Superior temporal gyrus (tissue), 1 donor: ENCODE measurements at regions not wholly inside any gene's neighbourhood (a gene's known extent, or its start where the extent isn't known, plus 50 kb on each side); places are given as distances from the start of the nearest gene placed in this dataset.
"Not testable (repeated sequence)": the region's sequence is repeated elsewhere in the genome, so short reads cannot be mapped to it uniquely, and the experiment has no call there.

Experiments
- DNase-seq: peaks from one replicate; pipeline ENCODE4 v3.0.0-alpha.2; 2016; ENCODE audit errors: extremely low spot score

GRCh38 chr17:22496450-22496849, 804.1 kb downstream of the KCNJ18 start:
- DNase-seq = no peak

GRCh38 chr17:22503322-22503899, 811.1 kb downstream of the KCNJ18 start:
- DNase-seq = no peak

- DNase-seq = no peak
Observed at GRCh38 chr17:22505660-22506059, 813.3 kb downstream of the KCNJ18 start.

GRCh38 chr17:22506231-22506630, 813.9 kb downstream of the KCNJ18 start:
- no peak for DNase-seq

- no peak for DNase-seq
Observed at GRCh38 chr17:22506861-22507260, 814.5 kb downstream of the KCNJ18 start.

GRCh38 chr17:22507823-22508222, 815.5 kb downstream of the KCNJ18 start:
- DNase-seq = peak; percentile 11

GRCh38 chr17:22510504-22510903, 818.2 kb downstream of the KCNJ18 start:
- DNase-seq = no peak

GRCh38 chr17:22511431-22511830, 819.1 kb downstream of the KCNJ18 start:
- DNase-seq = no peak

- DNase-seq = no peak
Observed at GRCh38 chr17:22512057-22512456, 819.7 kb downstream of the KCNJ18 start.

DNA sequence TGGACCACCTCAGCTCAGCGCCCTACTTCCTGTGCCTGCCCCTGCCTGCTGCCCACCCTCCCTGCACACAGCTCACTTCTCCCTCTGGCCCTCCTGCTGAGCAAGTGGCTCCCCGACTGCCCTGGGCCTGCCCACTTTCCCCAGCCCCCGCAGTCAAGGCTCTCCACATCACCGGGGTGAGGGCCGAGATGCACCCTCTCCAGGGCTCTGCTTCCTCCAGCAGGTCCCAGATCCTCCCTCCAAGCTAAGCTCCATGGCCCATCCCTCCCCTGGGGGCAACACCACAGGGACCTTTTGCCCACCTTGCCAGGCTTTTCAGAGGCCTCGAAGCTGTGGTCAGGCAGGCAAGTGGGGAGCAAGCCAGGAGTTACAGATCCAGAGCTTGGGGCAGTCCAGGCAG, 820.2 kb downstream of the KCNJ18 start:
- DNase-seq = no peak

DNA sequence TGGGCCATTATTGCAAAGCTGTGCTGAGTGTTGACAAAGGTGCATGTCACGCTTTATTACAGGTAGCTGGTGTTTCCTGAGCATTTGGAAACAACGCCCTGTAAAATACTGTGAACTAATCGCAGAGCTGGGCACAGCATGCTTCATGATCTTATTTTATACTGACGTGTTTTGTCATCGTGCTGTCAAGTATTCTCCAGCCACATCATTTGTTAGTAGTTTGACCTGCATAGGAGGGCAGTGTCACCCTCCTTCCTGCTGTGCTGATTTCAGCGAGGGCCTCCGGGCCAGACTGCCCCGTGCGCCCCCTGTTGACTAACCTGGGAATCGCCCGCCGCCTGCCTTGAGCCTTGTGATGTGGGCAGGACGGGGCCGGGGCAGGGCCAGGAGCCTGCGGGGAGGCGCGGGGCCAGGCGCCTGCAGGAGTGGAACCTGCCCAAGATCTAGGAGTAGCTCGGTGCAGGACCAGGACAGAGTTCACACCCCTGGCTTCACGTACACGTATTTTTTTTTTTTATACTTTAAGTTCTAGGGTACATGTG, 820.7 kb downstream of the KCNJ18 start:
- no peak for DNase-seq

- no peak for DNase-seq
Observed at GRCh38 chr17:22514315-22514714, 822.0 kb downstream of the KCNJ18 start.

- no peak for DNase-seq
Observed at GRCh38 chr17:22514767-22515320, 822.5 kb downstream of the KCNJ18 start.

DNA sequence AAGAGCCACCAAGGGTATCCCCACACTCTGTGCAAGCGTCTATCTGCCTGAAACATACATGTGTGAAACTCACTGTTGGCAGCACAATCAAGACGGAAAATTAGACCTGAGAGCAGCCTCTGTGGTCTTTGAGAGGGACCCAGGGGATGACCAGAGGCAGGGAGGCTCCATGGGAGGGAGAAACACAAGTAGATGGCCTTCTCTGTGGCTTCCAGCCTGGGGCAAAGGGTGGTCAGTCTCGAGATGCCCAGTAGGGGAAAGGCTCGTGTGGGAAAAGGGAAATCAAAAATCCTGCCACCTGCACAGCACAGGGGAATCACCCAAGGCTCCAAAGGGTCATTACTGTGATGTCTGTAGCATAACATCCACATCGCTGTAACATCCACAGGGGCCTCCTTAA, 823.3 kb downstream of the KCNJ18 start:
- no peak for DNase-seq

GRCh38 chr17:22516861-22517636, 824.7 kb downstream of the KCNJ18 start:
- no peak for DNase-seq

GRCh38 chr17:22517716-22518115, 825.4 kb downstream of the KCNJ18 start:
- no peak for DNase-seq

DNA sequence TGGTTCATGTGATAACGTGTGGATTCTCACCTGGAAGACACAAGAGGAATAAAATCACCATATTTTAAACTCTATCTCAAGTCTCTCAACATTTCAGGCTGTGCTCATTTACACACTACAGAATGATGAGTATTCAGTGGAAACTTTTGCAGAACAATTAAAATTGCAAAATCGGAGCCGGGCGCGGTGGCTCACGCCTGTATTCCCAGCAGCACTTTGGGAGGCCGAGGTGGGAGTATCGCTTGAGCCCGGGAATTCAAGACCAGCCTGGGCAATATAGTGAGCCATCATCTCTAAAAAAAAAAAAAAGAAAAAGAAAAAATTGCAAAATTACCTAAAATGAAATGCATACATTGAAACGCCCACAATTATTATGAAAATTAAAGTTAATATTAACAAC, 825.9 kb downstream of the KCNJ18 start:
- DNase-seq = no peak

DNA sequence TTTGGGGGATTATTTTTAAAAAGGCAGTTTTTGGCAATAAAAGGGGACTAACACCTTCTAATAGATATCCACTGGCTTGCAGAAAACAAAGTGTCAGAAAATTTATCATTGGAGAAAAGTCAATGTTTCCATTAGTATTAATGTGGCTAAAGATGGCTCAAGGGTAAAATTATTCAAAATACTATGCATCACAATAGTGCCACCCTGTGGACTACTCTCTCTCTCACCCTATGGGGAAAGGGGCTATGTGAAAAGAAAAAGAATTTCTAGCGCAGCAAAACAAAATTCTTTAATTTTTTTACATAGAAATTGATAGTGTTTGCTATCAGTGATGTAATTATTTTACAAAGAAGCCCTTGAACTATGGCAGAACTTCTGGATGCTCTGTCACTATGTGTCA, 856.5 kb downstream of the KCNJ18 start:
- DNase-seq = not testable (repeated sequence)

- not testable (repeated sequence) for DNase-seq
Observed at GRCh38 chr17:22551695-22552415, 859.5 kb downstream of the KCNJ18 start.

DNA sequence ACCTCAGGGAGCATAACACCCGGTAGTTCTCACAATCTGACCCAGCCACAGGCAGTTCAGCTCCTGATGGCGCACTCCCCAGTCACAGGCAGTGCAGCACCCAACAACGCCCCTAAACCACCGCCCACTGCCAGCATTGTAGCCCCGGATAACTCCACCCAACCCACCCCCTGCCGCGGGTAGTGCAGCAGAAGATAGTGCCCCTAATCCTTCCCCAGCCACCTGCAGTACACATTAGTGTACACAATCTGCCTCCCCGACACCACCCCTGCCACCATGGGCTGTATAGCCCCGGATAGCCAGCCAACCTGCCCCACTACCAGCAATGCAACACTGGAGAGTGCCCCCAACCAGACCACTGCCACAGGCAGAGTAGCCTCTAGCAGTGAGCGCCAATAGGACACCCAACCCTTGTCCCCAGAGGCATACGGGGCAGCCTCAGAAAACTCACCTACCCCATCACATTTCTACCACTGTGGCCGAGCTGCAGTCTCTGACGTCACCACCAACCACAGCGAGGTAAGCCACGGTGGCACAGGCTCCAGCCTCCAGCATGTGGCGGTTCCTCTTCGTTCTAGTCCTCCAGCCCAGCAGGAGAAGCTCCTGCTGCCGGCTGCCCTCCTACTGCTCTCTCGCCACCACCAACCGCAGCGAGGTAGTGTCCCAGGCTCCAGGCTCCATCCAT, 877.3 kb downstream of the KCNJ18 start:
- no peak for DNase-seq

DNA sequence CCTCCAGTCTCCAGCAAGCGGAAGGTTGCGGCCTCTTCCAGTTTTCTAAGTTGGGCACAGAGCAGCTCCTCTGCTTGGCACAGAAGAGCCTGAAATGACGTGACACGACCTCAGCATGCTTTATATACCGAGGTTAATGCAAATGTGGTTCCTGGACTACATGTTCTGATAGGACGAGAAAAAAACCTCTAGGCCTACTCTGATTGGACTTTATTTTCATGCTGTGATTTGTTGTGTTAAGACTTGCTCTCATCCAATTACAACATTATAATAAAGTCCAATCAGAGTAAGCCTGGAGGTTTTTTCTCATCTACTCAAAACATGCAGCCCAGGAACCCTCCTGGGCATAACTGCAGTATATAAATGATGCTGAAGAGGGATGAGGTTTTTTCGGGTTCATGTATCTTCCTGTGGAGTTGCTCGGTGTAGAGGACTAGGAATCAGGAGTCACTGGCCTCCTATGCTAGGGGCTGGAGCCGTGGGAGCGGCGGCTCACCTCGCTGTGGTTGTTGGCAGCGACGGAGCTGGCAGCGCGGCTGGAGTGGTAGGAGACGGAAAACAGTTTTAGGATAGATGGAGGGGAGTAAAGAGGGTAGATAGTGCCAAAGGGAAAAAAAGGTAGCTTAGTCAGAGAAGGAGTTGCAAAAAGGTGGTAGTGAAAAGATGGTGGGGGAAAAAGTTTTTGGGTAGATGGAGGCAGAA, 878.0 kb downstream of the KCNJ18 start:
- no peak for DNase-seq
